HG02678 (cell line): ENCODE measurements at regions not wholly inside any gene's neighbourhood (a gene's known extent, or its start where the extent isn't known, plus 50 kb on each side); places are given as distances from the start of the nearest gene placed in this dataset.

Experiments used
- ATAC-seq: cut with Tn5 transposase; IDR thresholded peaks from one replicate; pipeline ENCODE4 v1.9.1; 2021; ENCODE audit warnings: mild to moderate bottlenecking, moderate library complexity; ENCODE audit not compliant: unreplicated experiment

DNA sequence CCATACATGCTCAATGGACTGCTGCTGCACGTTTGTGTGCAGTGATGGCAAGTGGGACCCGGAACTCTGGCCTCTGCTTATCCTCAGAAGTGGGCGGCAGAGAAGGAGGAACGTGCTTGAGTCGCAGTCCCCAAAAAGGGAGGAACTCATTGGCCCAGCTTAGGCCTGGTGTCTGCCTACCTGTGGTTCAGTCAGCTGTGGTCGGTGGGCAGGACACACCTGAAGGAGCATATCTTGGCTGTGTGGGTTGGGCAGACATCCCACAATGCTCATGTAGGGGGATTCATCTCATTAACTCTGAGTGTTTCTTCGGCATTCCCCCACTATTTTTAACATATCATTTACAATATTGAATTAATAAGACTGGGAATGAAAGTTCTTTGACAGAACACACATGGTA lies 122.9 kb upstream of the IL12B start:
- ATAC-seq: no peak

DNA sequence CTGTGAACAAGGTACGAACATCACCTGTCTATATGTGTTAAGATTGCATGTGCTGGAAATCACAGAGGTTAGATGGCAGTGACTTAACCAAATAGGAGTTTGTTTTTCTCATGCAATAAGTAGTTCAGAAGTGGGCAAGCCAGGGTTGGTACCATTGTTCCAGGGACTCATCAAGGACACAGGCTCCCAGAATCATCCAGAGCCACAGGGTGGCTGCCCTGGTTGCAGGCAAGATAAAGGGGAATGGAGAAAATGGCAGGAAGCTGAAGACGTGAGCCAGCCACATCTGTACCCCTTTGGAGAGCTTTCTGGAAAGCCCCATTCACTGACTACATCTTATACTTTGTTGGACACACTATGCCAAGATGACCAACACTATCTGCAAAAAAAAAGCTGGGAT lies 126.0 kb upstream of the IL12B start:
- peak; percentile 5 for ATAC-seq

DNA sequence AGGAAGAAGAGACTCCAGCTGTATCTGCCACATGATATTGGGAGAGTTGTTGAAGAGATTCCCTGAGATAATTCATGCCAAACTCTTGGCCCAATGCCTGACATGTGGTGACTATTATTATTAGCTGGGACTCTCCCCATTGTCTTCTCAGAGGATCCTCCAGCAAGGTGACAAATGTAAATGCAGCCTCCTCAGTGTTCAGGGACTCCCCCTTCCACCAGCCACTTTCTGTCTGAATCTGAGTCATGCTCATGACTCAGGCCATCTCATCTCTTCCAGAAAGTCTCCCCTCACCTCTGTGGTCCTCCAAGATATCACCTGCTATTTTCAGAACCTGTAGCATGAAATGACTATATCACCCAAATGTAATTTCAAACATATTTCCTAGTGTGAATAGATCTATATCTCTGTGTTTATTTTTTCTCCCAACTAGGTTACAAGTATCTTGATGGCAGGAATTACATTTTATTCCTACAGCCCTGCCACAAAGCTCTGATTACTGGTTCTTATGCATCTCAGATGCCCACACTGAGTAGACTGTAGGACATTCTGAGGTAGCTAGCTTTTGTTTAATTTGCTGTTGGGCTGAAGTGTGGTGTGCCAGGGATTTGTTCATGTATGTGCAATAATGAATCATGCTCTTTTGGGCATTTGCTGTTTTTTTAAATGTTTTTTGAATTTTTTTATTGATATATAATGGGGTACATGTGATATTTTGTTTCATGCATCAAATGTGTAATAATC lies 126.6 kb upstream of the IL12B start:
- ATAC-seq: peak; percentile 85

DNA sequence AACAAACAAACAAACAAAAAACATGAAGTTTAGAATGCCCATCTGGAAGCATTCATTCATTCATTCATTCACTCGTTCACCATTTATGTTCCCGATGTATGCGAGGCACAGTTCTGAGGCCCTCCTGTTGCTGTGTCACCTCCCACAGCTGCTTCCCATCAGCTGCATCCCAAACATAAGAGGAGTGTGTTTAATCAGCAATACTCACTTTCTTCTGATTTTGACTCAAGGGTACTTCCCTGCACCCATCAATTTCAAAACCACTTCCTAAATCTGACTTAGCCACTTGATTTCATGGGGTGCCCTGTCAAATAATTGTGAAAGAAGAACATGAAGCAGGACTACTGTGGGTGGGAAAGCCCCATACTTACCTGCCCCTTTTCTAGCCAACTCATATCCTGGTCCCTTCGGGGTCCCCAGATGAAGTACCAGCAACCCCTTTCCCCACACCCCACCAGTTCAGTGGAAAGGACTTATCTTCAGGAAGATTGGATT lies 128.0 kb upstream of the IL12B start:
- ATAC-seq: peak; percentile 39

DNA sequence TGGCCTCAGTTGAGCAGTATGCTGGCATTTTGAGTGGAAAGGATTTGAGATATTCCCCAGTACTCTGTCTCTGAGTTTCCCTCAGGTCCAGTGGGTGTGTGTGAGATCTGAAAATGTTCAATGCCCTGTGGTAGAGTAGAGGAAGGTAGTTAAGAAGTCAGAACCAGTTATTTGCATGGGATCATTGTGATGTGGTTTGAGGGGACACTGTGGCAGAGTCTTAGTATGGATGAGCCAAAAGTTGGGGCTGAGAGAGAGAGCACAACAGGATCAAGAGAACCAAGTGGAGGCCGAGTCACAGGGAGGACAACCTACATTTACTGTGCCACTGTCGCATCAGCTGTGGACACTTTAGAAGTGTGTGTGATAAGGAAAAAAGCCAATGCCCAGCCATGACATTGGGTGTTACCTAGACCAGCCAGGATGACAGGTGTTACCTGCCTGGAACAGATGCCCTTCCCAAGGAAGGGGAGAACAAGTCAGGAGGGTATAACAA lies 128.9 kb upstream of the IL12B start:
- no peak for ATAC-seq

DNA sequence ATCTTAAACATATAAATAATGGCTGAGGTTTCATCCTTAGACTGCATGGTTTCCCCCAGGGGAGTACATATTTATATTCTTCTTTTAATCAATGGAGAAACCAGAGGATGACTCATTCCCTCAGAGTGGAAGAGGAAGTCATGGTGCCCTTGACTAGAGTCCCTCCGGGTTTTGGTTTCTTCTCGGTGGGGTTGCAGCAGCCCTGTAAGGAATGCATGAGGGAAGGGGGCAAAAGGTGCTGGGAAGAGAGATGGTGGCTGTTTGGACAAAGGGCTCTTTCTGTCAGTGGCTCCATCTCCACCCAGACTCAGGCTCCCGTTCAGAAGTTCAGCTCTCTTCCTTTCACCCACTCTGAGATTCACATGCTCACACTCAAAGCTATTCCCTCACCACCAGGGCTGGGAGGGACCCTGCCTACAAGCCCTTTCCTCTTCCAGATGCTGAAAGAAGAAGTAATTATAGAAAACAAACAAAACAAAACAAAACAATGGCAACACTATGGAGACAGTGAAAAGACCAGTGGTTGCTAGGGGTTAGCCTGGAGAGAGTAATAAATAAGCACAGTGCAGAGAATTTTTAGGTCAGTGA lies 129.8 kb upstream of the IL12B start:
- no peak for ATAC-seq

DNA sequence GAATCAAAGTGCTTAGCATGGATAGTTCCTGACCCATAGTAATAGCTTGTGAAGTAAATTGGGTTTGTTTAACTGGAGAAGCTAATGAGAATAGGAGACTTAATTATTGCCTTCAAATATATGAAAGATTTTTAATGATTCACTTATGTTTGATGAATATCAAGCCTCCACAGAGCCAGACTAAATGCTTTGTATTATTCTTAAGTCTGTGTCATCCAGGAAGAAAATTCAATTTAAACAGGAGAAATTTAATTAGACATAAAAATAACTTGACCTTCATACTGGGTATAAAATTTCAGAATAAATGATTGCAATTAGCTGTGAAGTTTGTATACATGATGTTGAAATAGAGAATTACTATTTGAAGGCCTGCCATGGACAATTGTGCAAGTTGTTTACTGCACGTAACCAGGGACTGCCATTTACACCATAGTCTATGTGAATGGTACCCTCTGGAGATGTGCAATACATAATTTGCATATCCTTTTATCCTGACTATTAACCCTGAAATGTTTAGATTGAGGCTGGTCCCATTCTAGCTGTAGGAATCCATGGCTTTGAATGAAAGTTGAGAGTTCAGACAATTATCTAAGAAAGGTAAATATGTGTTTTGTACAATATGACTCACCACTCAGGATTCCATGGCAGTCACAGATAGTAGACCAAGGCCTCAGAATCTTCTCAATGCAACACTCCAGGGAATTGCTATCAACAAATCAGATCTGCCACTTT lies 133.5 kb upstream of the IL12B start:
- no peak for ATAC-seq

DNA sequence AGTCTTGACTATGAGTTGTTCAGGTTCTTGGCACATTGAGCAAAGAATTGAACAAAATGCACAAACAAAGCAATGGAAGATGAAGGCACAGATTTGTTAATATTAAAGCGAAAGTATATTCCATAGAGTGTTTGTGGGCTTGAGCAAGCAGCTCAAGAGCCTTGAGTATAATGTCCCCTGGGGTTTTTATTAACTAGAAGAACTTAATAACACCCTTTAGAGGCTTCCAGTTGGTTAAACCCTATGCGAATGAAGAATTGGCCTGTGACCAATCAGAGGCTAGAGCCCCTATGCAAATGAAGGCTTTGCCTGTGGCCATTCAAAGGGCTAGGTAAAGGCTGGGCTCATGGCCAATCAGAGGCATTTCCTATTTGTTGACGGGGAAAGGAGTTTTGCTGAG lies 135.3 kb upstream of the IL12B start:
- ATAC-seq: no peak

DNA sequence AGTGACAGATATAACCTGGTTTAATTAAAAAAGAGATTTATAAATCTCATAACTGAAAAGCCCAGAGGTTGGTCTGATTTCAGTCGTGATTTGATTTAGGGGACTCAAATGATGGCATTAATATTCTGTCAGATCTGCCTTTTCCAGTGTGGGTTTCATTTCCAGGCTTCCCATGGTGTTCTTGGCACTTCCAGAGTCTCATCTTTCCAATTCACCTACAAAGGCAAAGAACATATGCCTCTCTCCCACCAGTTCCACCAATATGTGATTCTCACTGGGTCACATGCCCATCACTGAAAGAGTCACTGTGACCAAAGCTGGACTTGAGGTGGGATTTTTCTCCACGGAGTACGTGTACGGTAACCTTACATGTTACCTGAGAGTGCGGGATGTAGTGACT lies 137.4 kb upstream of the IL12B start:
- no peak for ATAC-seq

DNA sequence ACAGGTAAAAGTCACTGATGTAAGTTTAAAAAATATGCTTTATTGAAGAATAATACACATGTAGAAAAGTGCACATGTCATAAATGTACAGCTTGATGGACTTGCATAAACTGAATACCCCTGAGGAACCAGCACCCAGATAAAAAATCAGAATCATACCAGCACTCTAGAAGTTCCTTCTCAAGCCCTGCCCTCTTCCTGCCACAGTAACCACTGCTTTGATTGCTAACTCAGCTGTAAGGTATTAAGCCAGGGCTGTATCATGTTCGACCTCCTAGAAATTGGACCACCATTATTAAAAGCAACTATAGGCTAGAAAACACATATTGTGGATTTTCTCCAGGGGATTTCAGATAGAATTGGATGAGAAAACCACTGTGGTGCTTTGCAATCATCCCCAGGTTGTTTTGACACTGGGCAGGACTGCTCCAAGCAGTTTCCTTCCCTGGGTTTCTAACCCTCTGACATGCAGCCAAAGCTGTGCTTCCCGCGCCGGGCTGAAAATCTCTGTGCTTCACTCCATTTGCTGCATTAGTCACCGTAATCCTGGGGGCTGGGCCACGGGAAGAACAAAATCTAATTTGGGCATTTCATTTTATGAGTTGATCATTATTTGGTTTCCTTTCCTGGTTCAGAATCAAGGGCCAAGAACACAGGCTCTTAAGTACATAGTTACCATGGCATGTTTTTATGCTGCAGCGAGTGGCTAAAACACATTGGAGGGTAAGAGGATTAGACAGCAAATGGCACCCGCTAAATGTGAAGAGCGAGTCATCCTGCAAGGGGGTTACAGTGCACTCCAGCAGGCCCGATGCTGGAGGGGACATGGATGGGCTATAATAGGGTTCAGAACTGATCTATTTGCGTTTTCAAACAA lies 139.4 kb upstream of the IL12B start:
- peak; percentile 84 for ATAC-seq

DNA sequence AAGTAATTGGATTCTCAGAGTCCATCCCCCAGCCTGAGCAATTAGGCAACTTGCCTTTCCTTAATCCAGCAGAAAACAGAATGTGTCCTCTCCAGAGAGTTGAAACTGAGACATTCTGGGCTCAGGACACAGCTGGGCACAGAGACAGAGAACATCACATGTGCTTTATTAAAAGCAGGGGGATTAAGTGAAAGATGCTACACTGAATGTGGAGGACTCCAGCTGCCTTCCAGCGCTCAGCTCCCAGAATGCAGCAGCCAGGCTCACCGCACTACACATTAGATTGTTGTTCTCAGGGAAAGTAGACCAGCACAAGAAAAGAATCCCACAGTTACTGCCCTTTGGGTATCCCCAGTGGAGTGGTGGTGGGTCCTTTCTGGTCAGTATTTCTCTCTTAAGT lies 141.6 kb upstream of the IL12B start:
- no peak for ATAC-seq

DNA sequence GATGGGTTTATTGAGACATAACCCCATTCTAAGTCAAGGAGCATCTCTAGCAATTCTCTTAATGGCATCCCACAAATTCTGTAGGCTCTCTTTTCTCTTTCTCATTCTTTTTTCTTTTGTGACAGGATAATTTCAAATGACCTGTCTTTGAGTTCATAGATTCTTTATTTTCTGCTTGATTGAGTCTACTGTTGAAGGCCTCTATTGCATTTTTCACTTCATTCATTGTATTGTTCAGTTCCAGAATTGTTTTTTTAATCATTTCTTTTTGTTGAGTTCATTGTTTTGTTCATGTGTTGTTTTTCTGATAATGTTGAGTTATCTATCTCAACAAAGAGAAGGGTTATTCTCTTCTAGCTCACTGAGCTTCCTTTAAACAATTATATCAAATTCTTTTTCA lies 144.7 kb upstream of the IL12B start:
- ATAC-seq: no peak

DNA sequence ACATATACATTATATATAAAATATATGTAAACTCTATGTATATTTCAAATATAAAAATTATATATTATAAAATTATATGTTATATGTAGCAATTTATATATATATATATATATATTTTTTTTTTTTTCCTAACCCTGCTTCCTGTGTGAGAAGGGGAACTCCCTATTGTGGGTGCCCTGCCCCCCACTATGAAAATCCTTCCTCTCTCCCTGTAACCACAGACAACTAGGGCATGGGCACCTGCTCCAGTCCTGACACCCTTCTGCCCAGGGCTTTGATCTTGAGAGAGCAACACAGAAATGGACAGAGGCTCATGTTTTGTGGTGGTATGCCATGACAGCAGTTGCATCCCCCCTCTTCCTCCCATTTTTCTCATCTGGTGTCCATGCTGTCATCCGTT lies 148.7 kb upstream of the IL12B start:
- no peak for ATAC-seq

DNA sequence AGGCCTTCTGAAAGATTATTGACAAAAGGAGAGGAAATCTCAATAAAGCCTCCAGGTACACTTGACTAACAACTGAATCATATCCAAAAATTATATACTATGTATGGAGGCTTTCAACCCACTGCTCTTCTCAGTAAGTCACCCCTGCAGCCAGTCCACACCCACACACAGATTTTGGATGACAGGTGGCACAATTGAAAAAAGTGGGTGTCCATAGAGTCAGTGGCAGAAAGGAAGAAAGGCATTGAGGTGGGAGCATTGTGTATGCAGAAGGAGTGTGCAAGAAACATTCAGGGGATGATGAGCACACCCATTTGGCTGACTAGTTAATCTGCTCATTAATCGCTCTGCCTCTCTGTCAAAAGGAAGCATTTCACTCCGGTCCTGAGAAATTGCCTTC lies 150.6 kb upstream of the IL12B start:
- no peak for ATAC-seq

DNA sequence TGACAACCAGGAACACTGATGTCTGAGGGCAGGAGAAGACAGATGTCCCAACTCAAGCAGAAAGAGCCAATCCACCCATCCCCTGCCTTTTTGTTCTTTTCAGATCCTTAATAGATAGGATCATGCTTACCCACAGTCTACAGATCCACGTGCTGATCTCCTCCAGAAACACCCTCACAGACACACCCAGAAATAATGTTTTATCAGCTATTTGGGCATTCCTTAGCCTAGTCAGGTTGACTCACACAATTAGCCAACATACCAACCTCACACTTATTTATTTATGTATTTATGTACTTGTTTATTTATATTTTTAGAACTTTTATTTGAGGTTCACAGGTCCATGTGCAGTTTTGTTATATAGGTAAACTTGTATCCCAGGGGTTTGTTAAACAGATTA lies 151.5 kb upstream of the IL12B start:
- ATAC-seq: no peak

DNA sequence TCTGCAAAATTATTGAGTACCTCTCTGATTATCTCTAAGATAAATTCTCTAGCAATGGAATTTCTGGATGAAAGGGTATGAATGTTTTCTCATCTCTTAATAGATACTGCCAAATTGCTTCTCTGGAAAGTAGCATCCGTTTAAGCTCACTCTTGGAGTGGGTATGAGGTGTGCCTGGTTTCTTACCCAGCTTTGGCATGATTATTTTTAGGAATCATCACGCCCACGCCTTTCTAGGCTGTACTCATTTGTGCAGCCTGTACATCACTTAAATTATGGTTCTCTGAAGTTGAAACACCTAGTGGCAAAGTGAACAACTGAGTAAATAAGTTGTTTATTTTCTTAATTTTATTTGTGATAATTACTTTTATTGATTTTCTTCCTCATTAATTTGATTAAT lies 156.5 kb upstream of the IL12B start:
- no peak for ATAC-seq

DNA sequence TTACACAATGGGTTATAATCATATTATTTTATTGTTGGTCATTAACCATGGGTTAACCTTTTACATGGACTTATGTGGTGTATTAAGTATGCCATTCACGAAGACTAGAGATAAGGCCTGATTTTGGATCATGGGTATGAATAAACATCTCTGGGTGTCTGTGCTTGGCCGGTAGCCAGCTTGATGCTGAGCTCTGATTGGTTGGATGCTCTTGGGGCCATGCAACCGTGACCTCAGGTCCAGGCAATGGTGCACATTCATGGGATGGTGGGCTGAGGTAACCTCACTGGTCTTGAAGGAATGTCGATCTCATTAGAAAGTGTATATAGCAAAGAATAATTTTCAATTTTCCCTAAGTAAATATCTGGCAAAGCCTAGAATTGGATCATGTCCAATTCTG lies 158.2 kb upstream of the IL12B start:
- ATAC-seq: no peak

DNA sequence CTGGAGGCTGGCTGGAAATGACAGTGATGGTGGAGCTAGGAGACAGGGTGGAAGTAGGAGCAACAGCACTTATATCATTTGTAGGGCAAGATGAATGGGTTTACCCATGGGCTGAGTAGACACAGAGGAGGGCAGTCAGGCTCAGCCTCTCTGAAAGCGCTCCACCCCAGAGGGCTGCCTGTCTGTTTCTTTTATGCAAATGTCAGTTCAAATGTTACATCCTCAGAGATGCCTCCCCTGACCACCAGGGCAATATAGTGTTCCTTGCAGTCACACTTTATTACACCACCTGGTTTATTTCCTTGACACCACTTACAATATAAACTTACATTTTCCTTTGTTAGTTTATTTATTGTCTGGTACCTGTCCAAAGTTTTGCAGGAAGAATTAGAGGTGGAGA lies 159.5 kb upstream of the IL12B start:
- ATAC-seq: no peak

DNA sequence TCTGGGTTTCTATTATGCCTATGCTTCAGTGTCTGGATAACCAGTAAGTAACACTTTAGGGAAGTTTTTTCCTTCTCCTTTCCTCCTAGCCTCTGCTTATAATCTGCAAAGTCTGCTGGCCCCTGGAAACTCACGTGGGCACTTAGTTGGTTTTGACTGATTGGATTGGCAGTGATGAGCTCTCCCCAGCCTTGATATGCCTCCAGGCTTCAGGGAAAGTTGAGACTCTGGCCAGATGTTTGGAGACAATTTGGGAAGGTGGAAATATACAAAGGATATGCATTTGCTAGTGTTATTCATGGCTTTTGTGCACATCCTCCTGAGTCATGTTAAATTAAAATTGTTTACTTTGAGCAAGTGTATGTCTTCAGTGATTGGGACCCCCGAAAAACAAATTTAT lies 160.2 kb upstream of the IL12B start:
- no peak for ATAC-seq

DNA sequence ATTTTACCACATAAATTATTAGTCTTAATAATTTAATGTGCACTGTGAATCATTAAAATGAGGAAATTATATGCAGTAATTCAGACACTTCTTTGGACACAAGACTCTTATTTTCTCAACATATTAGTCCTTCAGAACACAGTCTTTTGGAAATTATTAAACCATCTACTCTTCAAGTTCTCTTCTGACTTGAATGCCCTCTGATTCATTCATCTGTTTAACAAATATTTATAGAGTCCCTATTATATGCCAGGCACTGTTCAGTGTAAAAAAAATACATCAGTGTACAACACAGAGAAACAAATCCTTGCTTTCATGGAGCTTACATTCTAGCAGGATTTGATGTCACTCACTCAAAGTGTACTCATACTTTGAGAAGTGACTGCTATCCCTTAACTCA lies 163.4 kb upstream of the IL12B start:
- ATAC-seq: no peak

DNA sequence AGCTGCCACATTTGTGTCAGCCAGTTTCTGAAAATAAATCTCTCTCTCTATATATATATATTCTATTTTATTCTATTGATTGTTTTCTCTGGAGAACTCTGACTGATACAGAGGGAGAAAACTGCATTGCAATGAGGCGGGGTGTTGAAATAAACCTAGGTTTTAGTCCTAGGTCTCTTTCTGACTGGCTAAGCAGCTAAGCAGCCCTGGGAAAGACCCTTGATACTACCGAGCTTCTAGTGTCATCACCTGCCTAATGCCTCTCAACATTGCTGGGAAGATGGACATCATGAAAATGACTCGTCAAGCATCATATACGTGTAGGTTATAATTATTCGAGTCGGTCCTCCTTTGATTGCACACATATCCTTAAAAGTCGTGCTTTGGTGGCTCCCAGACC lies 166.5 kb upstream of the IL12B start:
- ATAC-seq: no peak
